ENCODE measurements at regions not wholly inside any gene's neighbourhood (a gene's known extent, or its start where the extent isn't known, plus 50 kb on each side); places are given as distances from the start of the nearest gene placed in this dataset.

DNA sequence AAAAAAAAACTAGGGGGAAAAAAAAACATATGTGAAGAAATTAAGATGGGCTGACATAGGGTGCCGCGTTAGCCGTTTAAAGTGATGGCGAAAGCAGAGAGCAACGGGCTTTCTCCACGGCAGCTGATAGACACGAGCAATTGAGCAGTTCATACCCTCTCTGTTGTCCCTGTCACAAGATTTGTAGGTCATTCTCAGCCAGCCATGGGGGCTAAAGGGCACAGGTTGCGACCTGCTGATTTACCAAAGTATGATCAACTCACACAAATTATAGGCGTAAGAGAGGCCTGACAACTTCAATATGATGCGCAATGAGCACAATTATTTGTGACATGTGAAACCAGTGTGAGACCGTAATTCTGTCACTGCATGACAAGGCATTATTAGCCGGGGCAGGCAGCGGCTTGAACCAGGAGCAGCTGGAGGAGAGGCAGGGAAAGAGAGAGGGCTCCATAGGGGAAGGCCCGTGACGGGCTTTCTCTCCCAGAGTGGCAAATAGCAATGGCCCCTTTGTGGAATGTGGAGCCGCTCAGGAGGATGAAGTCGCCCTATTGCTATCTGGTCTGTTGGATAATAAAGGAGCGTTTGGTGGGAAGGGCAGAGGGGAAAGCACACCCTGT is 195.1 kb upstream of the HABP2 start:
- no peak for DNase-seq (ENCODE audit: low read depth)
- TF ChIP-seq, protein P1, sequence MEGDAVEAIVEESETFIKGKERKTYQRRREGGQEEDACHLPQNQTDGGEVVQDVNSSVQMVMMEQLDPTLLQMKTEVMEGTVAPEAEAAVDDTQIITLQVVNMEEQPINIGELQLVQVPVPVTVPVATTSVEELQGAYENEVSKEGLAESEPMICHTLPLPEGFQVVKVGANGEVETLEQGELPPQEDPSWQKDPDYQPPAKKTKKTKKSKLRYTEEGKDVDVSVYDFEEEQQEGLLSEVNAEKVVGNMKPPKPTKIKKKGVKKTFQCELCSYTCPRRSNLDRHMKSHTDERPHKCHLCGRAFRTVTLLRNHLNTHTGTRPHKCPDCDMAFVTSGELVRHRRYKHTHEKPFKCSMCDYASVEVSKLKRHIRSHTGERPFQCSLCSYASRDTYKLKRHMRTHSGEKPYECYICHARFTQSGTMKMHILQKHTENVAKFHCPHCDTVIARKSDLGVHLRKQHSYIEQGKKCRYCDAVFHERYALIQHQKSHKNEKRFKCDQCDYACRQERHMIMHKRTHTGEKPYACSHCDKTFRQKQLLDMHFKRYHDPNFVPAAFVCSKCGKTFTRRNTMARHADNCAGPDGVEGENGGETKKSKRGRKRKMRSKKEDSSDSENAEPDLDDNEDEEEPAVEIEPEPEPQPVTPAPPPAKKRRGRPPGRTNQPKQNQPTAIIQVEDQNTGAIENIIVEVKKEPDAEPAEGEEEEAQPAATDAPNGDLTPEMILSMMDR (IDR thresholded peaks at IDR 0.05; ENCODE audit: control insufficient read depth, insufficient read depth, low read depth, low read length, missing control alignments) = no peak
- H3K4me3 ChIP-seq (ENCODE audit: control insufficient read depth, low read depth, low read length) = no peak overlapping the region

DNA sequence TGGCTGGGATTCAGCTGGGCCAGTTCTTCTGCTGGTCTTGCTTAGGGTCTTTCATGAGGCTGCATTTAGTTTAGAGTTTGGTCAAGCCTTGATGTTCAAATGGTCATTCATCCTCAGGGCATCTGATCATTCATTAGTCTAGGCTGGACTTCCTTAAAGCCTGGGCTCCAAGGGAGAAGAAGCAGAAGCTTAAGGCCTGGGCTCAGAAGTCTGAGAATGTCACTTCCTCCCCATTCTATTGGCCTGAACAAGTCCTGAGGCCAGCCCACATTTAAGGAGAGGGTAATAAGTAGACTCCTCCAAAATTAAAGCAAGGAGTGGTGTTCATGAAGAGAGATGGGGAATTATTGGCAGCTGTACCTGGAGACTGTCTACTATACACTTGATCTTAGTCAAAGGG is 193.2 kb upstream of the HABP2 start:
- H3K4me3 ChIP-seq (ENCODE audit: control insufficient read depth, low read depth, low read length) = no peak overlapping the region
- TF ChIP-seq, protein P1 (IDR thresholded peaks at IDR 0.05; ENCODE audit: control insufficient read depth, insufficient read depth, low read depth, low read length, missing control alignments) = no peak
- no peak for DNase-seq (ENCODE audit: low read depth)

DNA sequence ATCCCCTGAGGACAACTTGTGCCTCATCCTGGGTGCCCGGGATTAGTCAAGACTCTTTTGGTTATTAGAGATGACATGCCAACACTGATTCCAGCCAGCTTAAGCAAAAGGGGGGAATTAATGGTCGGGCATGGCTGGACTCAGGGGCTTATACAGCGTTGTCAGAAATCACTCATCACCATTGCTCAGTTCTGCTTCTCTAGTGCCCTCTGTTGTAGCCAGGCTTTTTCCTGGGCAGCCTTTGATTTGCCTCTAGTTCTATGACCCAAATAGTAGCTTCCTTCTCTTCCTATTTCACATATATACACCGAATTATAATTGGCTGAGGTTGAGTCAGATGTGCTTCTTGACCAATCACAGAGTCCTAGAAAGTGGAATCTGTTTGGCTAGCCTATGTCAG is 192.0 kb upstream of the HABP2 start:
- DNase-seq (ENCODE audit: low read depth) = no peak
- TF ChIP-seq, protein P1 (IDR thresholded peaks at IDR 0.05; ENCODE audit: control insufficient read depth, insufficient read depth, low read depth, low read length, missing control alignments) = no peak
- no peak overlapping the region for H3K4me3 ChIP-seq (ENCODE audit: control insufficient read depth, low read depth, low read length)

DNA sequence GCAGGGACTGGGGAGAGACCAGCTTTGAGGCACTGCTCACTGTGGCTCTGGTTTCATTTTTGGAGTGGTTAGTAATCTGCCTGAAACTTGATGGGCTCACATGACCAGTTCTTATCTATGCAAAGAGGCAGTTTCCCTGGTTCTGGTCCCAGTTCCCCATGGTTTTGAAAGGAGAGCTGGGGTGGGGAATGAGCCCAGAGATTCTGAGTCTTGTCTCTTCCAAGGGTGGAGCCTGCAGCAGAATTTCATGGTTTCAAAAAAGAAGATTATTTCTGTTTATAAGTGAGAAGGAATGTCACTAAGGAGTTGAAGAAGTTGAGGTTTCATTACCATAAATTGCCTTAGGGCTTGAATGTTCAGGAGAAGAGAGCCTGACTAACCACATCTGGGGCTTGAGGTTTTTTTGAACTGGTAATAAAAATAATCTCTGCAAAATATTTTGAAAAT is 190.2 kb upstream of the HABP2 start:
- DNase-seq (ENCODE audit: low read depth) = peak; percentile 63
- H3K4me3 ChIP-seq (ENCODE audit: control insufficient read depth, low read depth, low read length) = no peak overlapping the region
- TF ChIP-seq, protein P1 (IDR thresholded peaks at IDR 0.05; ENCODE audit: control insufficient read depth, insufficient read depth, low read depth, low read length, missing control alignments) = no peak

DNA sequence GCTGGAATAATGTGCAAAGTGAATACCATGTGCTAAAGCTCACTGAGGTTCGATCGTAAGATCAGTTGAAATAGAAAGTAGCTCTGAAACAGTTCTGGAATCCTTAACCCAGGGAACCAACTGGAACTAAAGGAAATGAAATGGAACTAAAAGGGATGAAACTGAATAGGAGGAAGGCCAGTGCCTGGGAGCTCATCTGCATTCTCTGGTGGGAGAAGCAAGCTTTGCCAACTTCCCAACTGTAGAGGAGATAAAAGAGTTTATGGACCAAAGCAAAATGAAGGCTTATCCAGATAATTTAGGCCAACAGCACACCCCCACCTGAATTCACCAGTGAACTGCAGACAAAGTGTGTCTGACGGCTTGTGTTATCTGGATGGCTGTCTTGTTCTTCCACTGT is 188.6 kb upstream of the HABP2 start:
- DNase-seq (ENCODE audit: low read depth) = no peak
- TF ChIP-seq, protein P1 (IDR thresholded peaks at IDR 0.05; ENCODE audit: control insufficient read depth, insufficient read depth, low read depth, low read length, missing control alignments) = no peak
- no peak overlapping the region for H3K4me3 ChIP-seq (ENCODE audit: control insufficient read depth, low read depth, low read length)

DNA sequence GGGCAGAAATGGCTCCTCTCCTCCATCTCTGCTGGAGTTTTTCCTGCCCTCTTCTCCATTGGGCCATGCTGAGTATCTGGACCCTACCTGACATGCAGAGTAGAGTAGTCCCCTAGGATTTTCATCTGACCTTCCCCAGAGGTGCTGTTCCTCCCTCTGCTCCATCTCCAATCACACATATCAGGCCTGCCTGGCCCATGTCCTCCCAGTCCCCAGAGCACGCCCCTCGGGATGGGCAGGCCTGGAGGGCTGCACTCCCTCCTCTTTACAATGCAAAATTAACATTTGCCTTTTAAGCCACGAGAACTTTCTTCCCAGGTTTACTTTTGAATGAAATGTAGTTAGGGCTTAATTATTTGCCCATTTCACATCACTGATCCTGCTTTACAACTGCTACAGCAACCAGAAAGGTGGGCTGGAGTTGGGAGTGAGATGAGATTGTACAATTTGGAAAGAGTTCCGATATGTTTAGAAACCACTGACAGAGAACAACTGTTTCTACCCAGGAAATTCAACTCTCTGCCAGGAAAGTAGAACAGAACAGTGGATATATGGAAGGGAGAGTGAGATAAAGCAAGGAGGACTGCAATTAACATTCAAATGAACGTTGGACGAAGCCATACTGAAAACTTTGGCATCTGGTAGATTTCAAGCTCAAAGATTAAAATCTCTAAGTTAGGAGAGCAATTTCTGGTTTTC is 184.0 kb upstream of the HABP2 start:
- TF ChIP-seq, protein P1 (IDR thresholded peaks at IDR 0.05; ENCODE audit: control insufficient read depth, insufficient read depth, low read depth, low read length, missing control alignments) = no peak
- no peak overlapping the region for H3K4me3 ChIP-seq (ENCODE audit: control insufficient read depth, low read depth, low read length)
- no peak for DNase-seq (ENCODE audit: low read depth)

Data from AG09309 (cell line).